OCI-LY7 (cell line): ENCODE measurements at regions not wholly inside any gene's neighbourhood (a gene's known extent, or its start where the extent isn't known, plus 50 kb on each side); places are given as distances from the start of the nearest gene placed in this dataset.
A peak's percentile ranks its signal among the peaks of the same experiment; 100 is the strongest.

ENCODE experiments used
- BruUV-seq: library from RNA; stranded (reverse); fragments of 400-500 nt; replicated peaks from 2 replicates; lab custom pipeline; 2021; lab: Mats Ljungman, UMichigan
- CTCF ChIA-PET: fragments of 300-600 bp; sonication (Branson Sonifier 250); formaldehyde crosslinking; loops from one replicate; lab custom pipeline; 2022; ENCODE audit warnings: antibody characterized with exemption; ENCODE audit not compliant: unreplicated experiment; lab: Charles Lee
- POLR2A ChIA-PET: fragments of 300-600 bp; sonication (Branson Sonifier 250); formaldehyde crosslinking; loops from one replicate; lab custom pipeline; 2022; ENCODE audit warnings: antibody characterized with exemption; lab: Charles Lee
- DNase-seq: peaks from one replicate; pipeline ENCODE4 v3.0.0-alpha.2; 2015; ENCODE audit warnings: low spot score
- H2AFZ ChIP-seq: fragments of 200-600 bp; sonication (generic), shearing (Covaris generic); 2 replicates; pipeline ENCODE4 v1.6.1; 2014; ENCODE audit warnings: mild to moderate bottlenecking, antibody characterized with exemption, low read length, moderate library complexity
- H3K27ac ChIP-seq: fragments of 200-600 bp; sonication (generic); 2 replicates; pipeline ENCODE4 v1.5.1; 2014; ENCODE audit warnings: mixed run types, low read depth, mild to moderate bottlenecking, moderate library complexity, low read length, inconsistent platforms; ENCODE audit not compliant: poor library complexity, severe bottlenecking
- H3K36me3 ChIP-seq: fragments of 200-600 bp; sonication (generic); 2 replicates; pipeline ENCODE4 v1.6.1; 2014; ENCODE audit warnings: mild to moderate bottlenecking, antibody characterized with exemption, low read length, moderate library complexity, mixed read lengths; ENCODE audit not compliant: insufficient read depth
- H3K4me1 ChIP-seq: fragments of 200-600 bp; sonication (generic); 2 replicates; pipeline ENCODE4 v1.5.1; 2014; ENCODE audit warnings: mild to moderate bottlenecking, low read length; ENCODE audit not compliant: insufficient read depth, poor library complexity, severe bottlenecking
- H3K4me2 ChIP-seq: fragments of 200-600 bp; sonication (generic); 2 replicates; pipeline ENCODE4 v1.6.1; 2014; ENCODE audit warnings: mild to moderate bottlenecking, low read length
- H3K4me3 ChIP-seq: fragments of 200-600 bp; sonication (generic); 2 replicates; pipeline ENCODE4 v1.5.1; 2014; ENCODE audit warnings: mild to moderate bottlenecking, low read depth, low read length; ENCODE audit not compliant: poor library complexity, severe bottlenecking
- H3K79me2 ChIP-seq: fragments of 200-600 bp; sonication (generic); 2 replicates; pipeline ENCODE4 v1.6.1; 2016; ENCODE audit warnings: low read depth, mild to moderate bottlenecking, low read length, moderate library complexity, mixed read lengths; ENCODE audit not compliant: insufficient read depth
- H3K9me2 ChIP-seq: fragments of 200-600 bp; sonication (generic); 2 replicates; pipeline ENCODE4 v1.6.1; 2016; ENCODE audit warnings: mild to moderate bottlenecking, low read length, mixed read lengths; ENCODE audit not compliant: insufficient read depth
- H3K9me3 ChIP-seq: fragments of 200-600 bp; sonication (generic); 2 replicates; pipeline ENCODE4 v1.6.1; 2014; ENCODE audit warnings: mild to moderate bottlenecking, mixed run types, low read length, mixed read lengths
- H4K20me1 ChIP-seq: fragments of 200-600 bp; sonication (generic); 2 replicates; pipeline ENCODE4 v1.6.1; 2014; ENCODE audit warnings: mild to moderate bottlenecking, antibody characterized with exemption, low read length, moderate library complexity, mixed read lengths; ENCODE audit not compliant: insufficient read depth
- EZH2phosphoT487 ChIP-seq: fragments of 200-600 bp; sonication (generic); IDR thresholded peaks from 2 replicates; pipeline ENCODE4 v1.6.1; 2018; ENCODE audit warnings: low read depth, borderline replicate concordance, mild to moderate bottlenecking, mixed run types, antibody characterized with exemption, low read length, moderate library complexity, mixed read lengths
- intact Hi-C: fragments of 100-400 bp; cut with micrococcal nuclease; formaldehyde crosslinking; loops from one replicate; pipeline ENCODE4 v1.10.0; 2022; ENCODE audit not compliant: unreplicated experiment
- TF ChIP-seq, protein P1 (sequence below): fragments of 200-600 bp; sonication (generic); conservative IDR thresholded peaks from 2 replicates; pipeline ENCODE4 v1.5.1; 2014; ENCODE audit warnings: mild to moderate bottlenecking, antibody characterized with exemption, low read length, moderate library complexity, mixed read lengths

DNA sequence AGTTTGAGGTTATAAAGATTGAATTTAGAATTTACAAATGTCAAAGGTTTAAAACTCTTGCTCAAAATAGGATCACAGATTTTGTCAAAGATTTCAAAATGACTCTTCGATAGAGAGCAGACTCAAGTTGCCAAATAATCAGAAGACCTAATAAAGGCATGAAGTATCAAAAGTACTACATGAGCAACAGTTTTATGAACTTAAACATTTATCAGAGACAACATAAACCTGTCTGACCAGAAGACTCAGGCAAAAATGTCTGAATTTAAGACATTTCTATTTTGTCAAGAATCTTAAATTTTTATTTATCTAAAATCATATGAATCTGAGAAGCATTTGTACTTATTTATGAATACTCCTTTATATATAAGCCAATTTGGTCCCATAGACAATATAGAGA lies 330.9 kb downstream of the PTPRU start:
- DNase-seq: no peak
- Histone ChIP-seq H3K9me3 (peaks cover 46% of the 10 kb centered on the region), H3K4me3 (no peak overlapping the region), H4K20me1 (no peaks in the 10 kb centered on the region), H3K79me2 (no peaks in the 10 kb centered on the region), H3K4me2 (no peak overlapping the region), H3K27ac (no peak overlapping the region), H2AFZ (no peak overlapping the region), H3K4me1 (no peaks in the 10 kb centered on the region), H3K36me3 (no peaks in the 10 kb centered on the region), H3K9me2 (no peaks in the 10 kb centered on the region)
- CTCF ChIA-PET: no interaction called here
- no peak for TF ChIP-seq EZH2phosphoT487
- TF ChIP-seq, protein P1, sequence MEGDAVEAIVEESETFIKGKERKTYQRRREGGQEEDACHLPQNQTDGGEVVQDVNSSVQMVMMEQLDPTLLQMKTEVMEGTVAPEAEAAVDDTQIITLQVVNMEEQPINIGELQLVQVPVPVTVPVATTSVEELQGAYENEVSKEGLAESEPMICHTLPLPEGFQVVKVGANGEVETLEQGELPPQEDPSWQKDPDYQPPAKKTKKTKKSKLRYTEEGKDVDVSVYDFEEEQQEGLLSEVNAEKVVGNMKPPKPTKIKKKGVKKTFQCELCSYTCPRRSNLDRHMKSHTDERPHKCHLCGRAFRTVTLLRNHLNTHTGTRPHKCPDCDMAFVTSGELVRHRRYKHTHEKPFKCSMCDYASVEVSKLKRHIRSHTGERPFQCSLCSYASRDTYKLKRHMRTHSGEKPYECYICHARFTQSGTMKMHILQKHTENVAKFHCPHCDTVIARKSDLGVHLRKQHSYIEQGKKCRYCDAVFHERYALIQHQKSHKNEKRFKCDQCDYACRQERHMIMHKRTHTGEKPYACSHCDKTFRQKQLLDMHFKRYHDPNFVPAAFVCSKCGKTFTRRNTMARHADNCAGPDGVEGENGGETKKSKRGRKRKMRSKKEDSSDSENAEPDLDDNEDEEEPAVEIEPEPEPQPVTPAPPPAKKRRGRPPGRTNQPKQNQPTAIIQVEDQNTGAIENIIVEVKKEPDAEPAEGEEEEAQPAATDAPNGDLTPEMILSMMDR: no peak
- intact Hi-C loops: no loop called here
- POLR2A ChIA-PET: no interaction called here
- BruUV-seq: no TSS peak

DNA sequence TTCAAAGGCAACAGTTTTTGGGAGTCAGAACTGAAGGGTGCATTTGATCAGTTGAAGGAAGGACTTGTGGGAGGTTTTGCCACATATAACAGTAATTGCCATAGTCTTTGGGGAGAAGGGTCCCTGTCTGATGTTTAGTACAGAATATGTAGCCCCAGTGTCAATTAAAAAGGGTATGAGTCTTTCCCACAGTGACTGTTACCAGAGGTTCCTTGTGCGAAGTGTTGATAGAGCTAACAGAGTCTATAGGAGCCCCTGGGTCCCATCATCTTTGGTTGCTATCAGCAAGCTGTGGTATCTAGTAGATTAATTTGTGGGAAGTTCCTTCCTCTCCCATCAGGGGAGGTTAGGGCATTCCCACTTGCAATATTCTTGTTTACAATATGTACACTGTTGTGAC lies 329.2 kb downstream of the PTPRU start:
- POLR2A ChIA-PET: interaction anchor here (0.7 kb wide), 2 partner anchors 296 to 711 kb away, joined by 3 to 4 read pairs; no protein-coding TSS in a partner anchor
- no peaks in the 10 kb centered on the region for H4K20me1 ChIP-seq
- H2AFZ ChIP-seq: no peak overlapping the region
- H3K4me2 ChIP-seq: no peak overlapping the region
- H3K36me3 ChIP-seq: no peaks in the 10 kb centered on the region
- intact Hi-C loops: no loop called here
- no peaks in the 10 kb centered on the region for H3K9me2 ChIP-seq
- H3K79me2 ChIP-seq: no peaks in the 10 kb centered on the region
- H3K4me1 ChIP-seq: no peaks in the 10 kb centered on the region
- no peak overlapping the region for H3K27ac ChIP-seq
- CTCF ChIA-PET: no interaction called here
- DNase-seq: peak; percentile 30
- no TSS peak for BruUV-seq
- TF ChIP-seq, protein P1: no peak
- TF ChIP-seq EZH2phosphoT487: no peak
- no peak overlapping the region for H3K4me3 ChIP-seq
- H3K9me3 ChIP-seq: peaks cover 48% of the 10 kb centered on the region

DNA sequence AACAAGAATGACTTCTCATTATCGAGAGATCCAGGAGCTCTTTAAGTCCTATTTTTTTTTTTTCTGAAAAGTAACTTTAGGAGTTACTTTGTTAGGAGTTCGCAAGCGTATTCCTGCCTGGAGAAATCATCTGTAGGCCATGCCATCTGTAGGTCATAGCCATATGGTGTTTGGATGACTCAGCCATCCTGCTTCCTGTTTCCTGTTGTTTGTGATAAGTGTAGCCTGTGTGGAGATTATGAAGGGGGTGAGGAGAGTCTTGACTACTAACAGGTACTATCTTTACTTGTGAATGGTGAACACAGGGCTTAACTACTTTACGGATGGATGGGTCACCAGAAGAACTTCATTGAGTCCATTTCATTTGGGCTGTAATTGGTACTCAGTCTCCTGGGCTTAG lies 327.2 kb downstream of the PTPRU start:
- no peaks in the 10 kb centered on the region for H4K20me1 ChIP-seq
- H3K9me2 ChIP-seq: no peaks in the 10 kb centered on the region
- no peak overlapping the region for H2AFZ ChIP-seq
- H3K27ac ChIP-seq: no peak overlapping the region
- intact Hi-C loops: no loop called here
- ChIA-PET CTCF (no interaction called here), POLR2A (no interaction called here)
- H3K36me3 ChIP-seq: no peaks in the 10 kb centered on the region
- peaks cover 48% of the 10 kb centered on the region for H3K9me3 ChIP-seq
- H3K4me3 ChIP-seq: no peak overlapping the region
- no TSS peak for BruUV-seq
- H3K4me1 ChIP-seq: no peaks in the 10 kb centered on the region
- no peak overlapping the region for H3K4me2 ChIP-seq
- TF ChIP-seq, protein P1: no peak
- TF ChIP-seq EZH2phosphoT487: no peak
- no peak for DNase-seq
- no peaks in the 10 kb centered on the region for H3K79me2 ChIP-seq
